ENCODE measurements at regions not wholly inside any gene's neighbourhood (a gene's known extent, or its start where the extent isn't known, plus 50 kb on each side); places are given as distances from the start of the nearest gene placed in this dataset.

- H3K4me1 Mint-ChIP-seq (ENCODE audit: low read depth in 2 of 2), result peaks cover 8% of the 10 kb centered on the region in 2 donors
- no peak for DNase-seq
- ATAC-seq (replicated peaks), result no peak
- H3K27ac Mint-ChIP-seq, result no peak overlapping the region
- H3K9me3 Mint-ChIP-seq, result peaks cover 4 to 8% of the 10 kb centered on the region in 2 donors
- no peaks in the 10 kb centered on the region for H3K36me3 Mint-ChIP-seq (ENCODE audit: insufficient read depth)
- H3K4me3 Mint-ChIP-seq, result no peak overlapping the region
- peaks cover 0 to 5% of the 10 kb centered on the region in 2 donors for H3K27me3 Mint-ChIP-seq
These were observed 540.1 kb downstream of the VRK1 start for GRCh38 chr14:97337267-97337666.

GRCh38 chr14:97337670-97338069 lies 540.5 kb downstream of the VRK1 start:
- Mint-ChIP-seq H3K27ac (no peak overlapping the region), H3K4me3 (no peak overlapping the region), H3K4me1 (ENCODE audit: low read depth in 2 of 2) (peaks cover 8% of the 10 kb centered on the region in 2 donors), H3K27me3 (peaks cover 0 to 5% of the 10 kb centered on the region in 2 donors), H3K36me3 (ENCODE audit: insufficient read depth) (no peaks in the 10 kb centered on the region), H3K9me3 (peaks cover 4 to 8% of the 10 kb centered on the region in 2 donors)
- DNase-seq (no peak), ATAC-seq (replicated peaks) (no peak)

GRCh38 chr14:97344666-97345065 lies 547.5 kb downstream of the VRK1 start:
- Mint-ChIP-seq H3K27me3 (peaks cover 11 to 14% of the 10 kb centered on the region in 2 donors), H3K36me3 (ENCODE audit: insufficient read depth) (no peaks in the 10 kb centered on the region), H3K9me3 (peaks cover 4 to 8% of the 10 kb centered on the region in 2 donors), H3K4me1 (ENCODE audit: low read depth in 2 of 2) (peaks cover 0 to 5% of the 10 kb centered on the region in 2 donors), H3K4me3 (no peak overlapping the region), H3K27ac (no peak overlapping the region)
- ATAC-seq (replicated peaks) (no peak), DNase-seq (no peak)

- H3K27me3 Mint-ChIP-seq, result peaks cover 9 to 11% of the 10 kb centered on the region in 2 donors
- H3K27ac Mint-ChIP-seq, result peak overlapping the region; percentile 22 to 55
- peaks cover 5 to 12% of the 10 kb centered on the region in 2 donors for H3K4me1 Mint-ChIP-seq (ENCODE audit: low read depth in 2 of 2)
- DNase-seq, result no peak
- H3K9me3 Mint-ChIP-seq, result no peaks in the 10 kb centered on the region
- H3K4me3 Mint-ChIP-seq, result no peak overlapping the region
- no peak for ATAC-seq (replicated peaks)
- no peaks in the 10 kb centered on the region for H3K36me3 Mint-ChIP-seq (ENCODE audit: insufficient read depth)
These were observed 549.5 kb downstream of the VRK1 start for GRCh38 chr14:97346675-97347074.

- H3K4me3 Mint-ChIP-seq, result no peak overlapping the region
- H3K9me3 Mint-ChIP-seq, result no peaks in the 10 kb centered on the region
- ATAC-seq (replicated peaks) (no peak), DNase-seq (no peak)
- peaks cover 9 to 11% of the 10 kb centered on the region in 2 donors for H3K27me3 Mint-ChIP-seq
- H3K27ac Mint-ChIP-seq, result no peak overlapping the region
- H3K4me1 Mint-ChIP-seq (ENCODE audit: low read depth in 2 of 2), result peaks cover 5 to 14% of the 10 kb centered on the region in 2 donors
- H3K36me3 Mint-ChIP-seq (ENCODE audit: insufficient read depth), result no peaks in the 10 kb centered on the region
These were observed 552.3 kb downstream of the VRK1 start for GRCh38 chr14:97349463-97349862.

GRCh38 chr14:97349946-97350345 lies 552.8 kb downstream of the VRK1 start:
- H3K27ac Mint-ChIP-seq, result no peak overlapping the region

GRCh38 chr14:97350415-97350814 lies 553.2 kb downstream of the VRK1 start:
- no peak for ATAC-seq (replicated peaks)
- H3K4me1 Mint-ChIP-seq (ENCODE audit: low read depth in 2 of 2), result peaks cover 14 to 23% of the 10 kb centered on the region in 2 donors
- no peak overlapping the region for H3K4me3 Mint-ChIP-seq
- H3K27ac Mint-ChIP-seq, result no peak overlapping the region
- H3K9me3 Mint-ChIP-seq, result no peaks in the 10 kb centered on the region
- no peaks in the 10 kb centered on the region for H3K36me3 Mint-ChIP-seq (ENCODE audit: insufficient read depth)
- H3K27me3 Mint-ChIP-seq, result peaks cover 9 to 11% of the 10 kb centered on the region in 2 donors
- no peak for DNase-seq

More at GRCh38 chr14:97349946-97350345, 552.8 kb downstream of the VRK1 start:
- Mint-ChIP-seq H3K4me3 (no peak overlapping the region), H3K9me3 (no peaks in the 10 kb centered on the region), H3K4me1 (ENCODE audit: low read depth in 2 of 2) (peaks cover 10 to 19% of the 10 kb centered on the region in 2 donors), H3K36me3 (ENCODE audit: insufficient read depth) (no peaks in the 10 kb centered on the region), H3K27me3 (peaks cover 9 to 11% of the 10 kb centered on the region in 2 donors)
- ATAC-seq (replicated peaks) (no peak), DNase-seq (no peak)

- H3K27ac Mint-ChIP-seq, result peak overlapping the region; percentile 32 to 36
These were observed 553.9 kb downstream of the VRK1 start for GRCh38 chr14:97350894-97351731.

GRCh38 chr14:97353102-97353501 lies 555.9 kb downstream of the VRK1 start:
- Mint-ChIP-seq H3K4me1 (ENCODE audit: low read depth in 2 of 2) (peaks cover 16 to 19% of the 10 kb centered on the region in 2 donors), H3K27ac (no peak overlapping the region), H3K4me3 (no peak overlapping the region), H3K9me3 (no peaks in the 10 kb centered on the region), H3K27me3 (no peaks in the 10 kb centered on the region), H3K36me3 (ENCODE audit: insufficient read depth) (no peaks in the 10 kb centered on the region)
- ATAC-seq (replicated peaks) (no peak), DNase-seq (no peak)

More at GRCh38 chr14:97350894-97351731, 553.9 kb downstream of the VRK1 start:
- H3K27me3 Mint-ChIP-seq, result peaks cover 5 to 8% of the 10 kb centered on the region in 2 donors
- DNase-seq, result no peak
- H3K36me3 Mint-ChIP-seq (ENCODE audit: insufficient read depth), result no peaks in the 10 kb centered on the region
- H3K4me3 Mint-ChIP-seq, result no peak overlapping the region
- H3K9me3 Mint-ChIP-seq, result no peaks in the 10 kb centered on the region
- ATAC-seq (replicated peaks), result no peak
- H3K4me1 Mint-ChIP-seq (ENCODE audit: low read depth in 2 of 2), result peaks cover 15 to 24% of the 10 kb centered on the region in 2 donors

- DNase-seq, result no peak
- Mint-ChIP-seq H3K27ac (peak overlapping the region in 1 of 2 donors; percentile 1), H3K4me3 (no peak overlapping the region), H3K9me3 (no peaks in the 10 kb centered on the region), H3K36me3 (ENCODE audit: insufficient read depth) (no peaks in the 10 kb centered on the region), H3K27me3 (no peaks in the 10 kb centered on the region), H3K4me1 (ENCODE audit: low read depth in 2 of 2) (peaks cover 19 to 21% of the 10 kb centered on the region in 2 donors)
- no peak for ATAC-seq (replicated peaks)
These were observed 557.0 kb downstream of the VRK1 start for GRCh38 chr14:97354119-97354722.

- no peak for DNase-seq
- Mint-ChIP-seq H3K36me3 (ENCODE audit: insufficient read depth) (no peaks in the 10 kb centered on the region), H3K27me3 (no peaks in the 10 kb centered on the region), H3K4me3 (no peak overlapping the region), H3K27ac (no peak overlapping the region), H3K9me3 (no peaks in the 10 kb centered on the region), H3K4me1 (ENCODE audit: low read depth in 2 of 2) (peaks cover 11 to 19% of the 10 kb centered on the region in 2 donors)
- ATAC-seq (replicated peaks), result no peak
These were observed 562.2 kb downstream of the VRK1 start for GRCh38 chr14:97359341-97359740.

- DNase-seq (no peak), ATAC-seq (replicated peaks) (no peak)
- H3K9me3 Mint-ChIP-seq, result no peaks in the 10 kb centered on the region
- no peaks in the 10 kb centered on the region for H3K36me3 Mint-ChIP-seq (ENCODE audit: insufficient read depth)
- no peak overlapping the region for H3K4me3 Mint-ChIP-seq
- H3K27ac Mint-ChIP-seq, result no peak overlapping the region
- peaks cover 2 to 14% of the 10 kb centered on the region in 2 donors for H3K4me1 Mint-ChIP-seq (ENCODE audit: low read depth in 2 of 2)
- no peaks in the 10 kb centered on the region for H3K27me3 Mint-ChIP-seq
These were observed 564.0 kb downstream of the VRK1 start for GRCh38 chr14:97361181-97361580.

- H3K27ac Mint-ChIP-seq, result peak overlapping the region in 1 of 2 donors; percentile 56
- H3K27me3 Mint-ChIP-seq, result no peaks in the 10 kb centered on the region
- no peak for ATAC-seq (replicated peaks)
- no peak for DNase-seq
- no peaks in the 10 kb centered on the region for H3K9me3 Mint-ChIP-seq
- H3K36me3 Mint-ChIP-seq (ENCODE audit: insufficient read depth), result no peaks in the 10 kb centered on the region
- H3K4me3 Mint-ChIP-seq, result no peak overlapping the region
- H3K4me1 Mint-ChIP-seq (ENCODE audit: low read depth in 2 of 2), result peaks cover 4 to 12% of the 10 kb centered on the region in 2 donors
These were observed 564.8 kb downstream of the VRK1 start for GRCh38 chr14:97361958-97362357.

GRCh38 chr14:97366400-97366799 lies 569.2 kb downstream of the VRK1 start:
- Mint-ChIP-seq H3K9me3 (no peaks in the 10 kb centered on the region), H3K36me3 (ENCODE audit: insufficient read depth) (no peaks in the 10 kb centered on the region), H3K27me3 (no peaks in the 10 kb centered on the region), H3K4me3 (no peak overlapping the region), H3K4me1 (ENCODE audit: low read depth in 2 of 2) (peaks cover 4 to 7% of the 10 kb centered on the region in 2 donors), H3K27ac (no peak overlapping the region)
- ATAC-seq (replicated peaks) (no peak), DNase-seq (no peak)
